ENCODE measurements at regions not wholly inside any gene's neighbourhood (a gene's known extent, or its start where the extent isn't known, plus 50 kb on each side); places are given as distances from the start of the nearest gene placed in this dataset.

DNA sequence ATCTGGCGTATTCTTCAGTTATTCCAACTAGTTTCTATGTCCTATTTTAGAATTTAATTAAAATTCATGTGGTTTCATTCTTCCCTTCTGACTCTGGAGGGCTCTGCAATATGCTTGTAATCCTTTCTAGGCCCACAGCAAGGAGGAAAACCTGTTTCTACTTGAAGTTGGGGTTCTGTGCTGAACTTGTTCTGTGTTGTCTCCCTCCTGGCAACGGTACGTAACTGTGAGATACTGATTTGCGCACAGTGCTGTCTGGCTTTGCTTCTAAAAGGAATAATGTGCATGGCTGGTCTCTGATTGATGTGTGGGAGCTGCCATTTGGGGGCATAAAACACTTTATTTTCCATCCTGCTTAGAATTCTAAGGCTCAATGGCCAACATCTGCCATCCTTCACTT is 81.7 kb downstream of the NABP1 start:
- Mint-ChIP-seq H3K4me1 (ENCODE audit: low read depth) (peaks cover 5% of the 10 kb centered on the region), H3K27me3 (peaks cover 15% of the 10 kb centered on the region), H3K27ac (no peak overlapping the region), H3K9me3 (no peaks in the 10 kb centered on the region), H3K36me3 (ENCODE audit: low read depth) (no peaks in the 10 kb centered on the region), H3K4me3 (no peak overlapping the region)
- DNase-seq = no peak

DNA sequence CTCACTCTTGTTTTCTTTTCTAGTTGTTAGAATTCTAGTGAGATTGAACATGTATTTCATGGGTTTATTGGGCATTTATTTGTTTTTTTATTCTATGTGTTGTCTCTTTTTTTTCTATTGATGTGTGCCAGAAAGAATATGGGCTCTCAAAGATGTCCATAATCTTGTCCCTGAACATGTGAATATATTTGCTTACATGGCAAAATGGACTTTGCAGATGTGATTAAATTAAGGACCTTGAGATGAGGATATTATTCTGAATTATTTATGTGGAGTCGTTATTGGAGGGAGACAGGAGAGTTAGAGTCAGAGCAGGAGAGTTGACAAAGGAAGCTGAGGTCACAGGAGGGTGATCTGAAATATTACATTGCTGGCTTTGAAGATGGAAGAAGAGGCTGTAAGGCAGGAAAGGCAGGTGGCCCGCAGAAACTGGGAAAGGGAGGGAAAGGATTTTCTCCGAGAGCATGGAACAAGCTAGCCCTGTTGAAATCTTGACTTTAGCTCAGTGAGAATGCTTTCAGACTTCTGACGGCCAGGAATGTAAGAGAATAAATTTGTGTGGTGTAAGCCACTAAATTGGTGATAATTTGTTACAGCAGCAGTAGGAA is 82.8 kb downstream of the NABP1 start:
- Mint-ChIP-seq H3K36me3 (ENCODE audit: low read depth) (no peaks in the 10 kb centered on the region), H3K4me3 (no peak overlapping the region)
- DNase-seq = no peak

DNA sequence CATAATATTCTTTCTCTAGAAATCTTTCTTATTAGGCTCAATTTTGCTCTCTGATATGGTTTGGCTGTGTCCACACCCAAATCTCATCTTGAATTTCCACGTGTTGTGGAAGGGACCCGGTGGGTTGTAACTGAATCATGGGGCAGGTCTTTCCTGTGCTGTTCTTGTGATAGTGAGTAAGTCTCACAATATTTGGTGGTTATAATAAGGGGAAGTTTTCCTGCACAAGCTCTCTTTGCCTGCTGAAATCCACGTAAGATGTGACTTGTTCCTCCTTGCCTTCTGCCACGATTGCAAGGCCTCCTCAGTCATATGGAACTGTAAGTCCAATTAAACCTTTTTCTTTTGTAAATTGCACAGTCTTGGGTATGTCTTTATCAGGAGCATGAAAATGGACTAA is 73.8 kb downstream of the CAVIN2 start:
- Mint-ChIP-seq H3K27me3 (peaks cover 11% of the 10 kb centered on the region), H3K36me3 (ENCODE audit: low read depth) (no peaks in the 10 kb centered on the region), H3K9me3 (peaks cover 10% of the 10 kb centered on the region), H3K4me3 (no peak overlapping the region), H3K4me1 (ENCODE audit: low read depth) (no peaks in the 10 kb centered on the region), H3K27ac (no peak overlapping the region)
- no peak for DNase-seq

More for the DNA sequence above, 82.8 kb downstream of the NABP1 start:
- Mint-ChIP-seq H3K4me1 (ENCODE audit: low read depth) (peaks cover 5% of the 10 kb centered on the region), H3K27me3 (peaks cover 15% of the 10 kb centered on the region), H3K9me3 (no peaks in the 10 kb centered on the region), H3K27ac (no peak overlapping the region)

DNA sequence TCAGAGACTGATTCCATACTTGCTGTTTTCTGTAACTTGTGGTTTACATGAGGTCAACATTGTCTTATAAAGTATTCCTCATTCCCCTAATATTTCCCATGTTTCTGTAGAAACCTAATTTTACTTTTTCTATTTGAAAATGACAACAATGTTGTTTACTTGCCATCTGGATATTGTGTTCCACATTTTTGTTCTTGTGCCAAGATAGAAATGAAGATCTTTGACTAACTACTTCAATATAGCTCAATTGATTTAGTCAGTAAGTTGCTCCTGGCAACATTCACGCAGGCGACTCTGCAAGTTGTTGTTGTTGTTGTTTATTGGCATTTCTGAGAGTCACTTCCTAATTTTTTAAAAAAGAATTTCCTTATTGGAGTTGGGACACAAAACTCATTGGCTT is 69.5 kb downstream of the CAVIN2 start:
- Mint-ChIP-seq H3K27me3 (peaks cover 10% of the 10 kb centered on the region), H3K27ac (no peak overlapping the region), H3K4me1 (ENCODE audit: low read depth) (no peaks in the 10 kb centered on the region), H3K4me3 (no peak overlapping the region), H3K36me3 (ENCODE audit: low read depth) (no peaks in the 10 kb centered on the region), H3K9me3 (peaks cover 10% of the 10 kb centered on the region)
- DNase-seq = no peak

DNA sequence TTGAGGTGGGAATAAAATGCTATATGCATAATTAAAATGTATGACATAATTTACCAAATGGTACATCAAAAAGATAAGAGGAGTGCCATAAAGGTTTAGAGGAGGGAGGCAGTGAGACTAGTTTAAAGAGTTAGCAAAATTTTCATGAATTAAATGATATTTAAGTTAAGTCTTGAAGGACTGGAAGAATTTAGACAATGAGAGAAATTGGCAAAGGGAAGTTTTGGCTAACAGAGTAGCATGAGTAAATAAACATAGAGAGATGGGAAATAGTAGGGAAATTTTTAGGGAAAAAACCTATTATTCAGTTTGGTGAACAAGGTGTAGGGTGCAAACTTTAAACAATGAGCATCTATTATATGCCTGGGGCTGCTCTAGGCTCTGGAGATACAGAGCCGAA is 68.8 kb downstream of the CAVIN2 start:
- DNase-seq = no peak

DNA sequence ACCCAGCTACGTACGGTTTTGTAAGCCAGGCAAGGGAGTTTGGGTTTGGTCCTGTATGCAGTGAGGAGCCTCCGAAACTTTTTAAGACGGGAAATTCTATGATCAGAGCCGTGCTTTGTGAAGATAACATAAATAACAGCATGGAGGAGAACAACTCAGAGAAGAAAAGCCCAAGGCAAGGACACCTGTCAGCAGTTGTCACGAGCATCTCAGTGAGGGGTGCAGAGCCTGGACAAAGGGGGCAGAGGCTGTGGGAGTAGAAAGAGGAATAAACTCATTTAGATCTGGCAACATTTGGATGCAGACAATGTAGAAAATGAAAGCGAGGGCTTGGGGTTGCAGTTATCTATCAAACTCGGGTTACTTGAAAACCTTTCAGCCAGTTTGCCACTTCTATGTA is 64.5 kb downstream of the CAVIN2 start:
- DNase-seq = no peak
- Mint-ChIP-seq H3K9me3 (no peaks in the 10 kb centered on the region), H3K36me3 (ENCODE audit: low read depth) (no peaks in the 10 kb centered on the region), H3K4me3 (no peak overlapping the region), H3K27ac (no peak overlapping the region), H3K4me1 (ENCODE audit: low read depth) (peaks cover 7% of the 10 kb centered on the region), H3K27me3 (peaks cover 3% of the 10 kb centered on the region)

More for the DNA sequence above, 68.8 kb downstream of the CAVIN2 start:
- Mint-ChIP-seq H3K27ac (no peak overlapping the region), H3K36me3 (ENCODE audit: low read depth) (no peaks in the 10 kb centered on the region), H3K4me3 (no peak overlapping the region), H3K9me3 (peaks cover 10% of the 10 kb centered on the region), H3K27me3 (peaks cover 11% of the 10 kb centered on the region), H3K4me1 (ENCODE audit: low read depth) (no peaks in the 10 kb centered on the region)

DNA sequence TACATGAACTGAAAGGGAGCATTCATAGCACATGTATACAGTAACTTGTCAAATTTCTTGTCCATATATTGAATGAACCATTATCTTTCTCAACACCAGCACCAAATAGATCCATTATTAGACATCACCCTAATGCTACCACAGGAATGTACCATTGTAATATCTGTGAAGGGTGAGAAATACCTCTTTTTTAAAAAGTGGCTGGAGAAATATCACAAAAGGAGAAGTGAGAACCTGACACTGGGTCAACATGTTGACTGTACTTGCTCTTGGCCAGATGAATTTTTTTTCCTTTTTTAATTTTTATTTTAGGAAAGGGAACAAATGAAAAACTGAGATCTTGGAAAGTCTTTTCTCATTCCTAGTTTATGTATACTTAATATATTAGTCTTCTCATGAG is 63.5 kb downstream of the CAVIN2 start:
- Mint-ChIP-seq H3K27me3 (peaks cover 11% of the 10 kb centered on the region), H3K4me1 (ENCODE audit: low read depth) (peaks cover 7% of the 10 kb centered on the region), H3K36me3 (ENCODE audit: low read depth) (no peaks in the 10 kb centered on the region), H3K9me3 (no peaks in the 10 kb centered on the region), H3K4me3 (no peak overlapping the region), H3K27ac (no peak overlapping the region)
- no peak for DNase-seq
